HCT116 (cell line): ENCODE measurements at regions not wholly inside any gene's neighbourhood (a gene's known extent, or its start where the extent isn't known, plus 50 kb on each side); places are given as distances from the start of the nearest gene placed in this dataset.

ENCODE experiments used
- ATAC-seq: fragments of 200-7000 bp; cut with Tn5 transposase; 2 replicates; pipeline ENCODE4 v1.9.1; 2020; ENCODE audit warnings: mild to moderate bottlenecking, moderate library complexity
- BruUV-seq: library from RNA; stranded (reverse); fragments of 400-500 nt; replicated peaks from 2 replicates; lab custom pipeline; 2021; lab: Mats Ljungman, UMichigan
- CTCF ChIA-PET: fragments of 300-600 bp; sonication (Branson Sonifier 250); formaldehyde crosslinking; loops from one replicate; lab custom pipeline; 2021; ENCODE audit warnings: antibody characterized with exemption; lab: Charles Lee
- POLR2A ChIA-PET: fragments of 300-600, 350-600 bp; sonication (Branson Sonifier 250); formaldehyde crosslinking; loops from one replicate; lab custom pipeline; 2021; ENCODE audit warnings: antibody characterized with exemption; lab: Charles Lee
- RAD21 ChIA-PET, 2 experiments: fragments of 300-600 bp; sonication (Branson Sonifier 250); formaldehyde crosslinking; loops; one replicate each; lab custom pipeline; 2023; ENCODE audit warnings: low total read pairs in 2 of 2; ENCODE audit not compliant: uncharacterized antibody in 2 of 2, unreplicated experiment in 2 of 2, low non-redundant PET in 1 of 2; lab: Charles Lee
- DNase-seq: peaks from one replicate; pipeline ENCODE4 v3.0.0-alpha.2; 2010; ENCODE audit warnings: low read depth, low spot score
- H2AFZ ChIP-seq: fragments of 200-600 bp; shearing (Covaris generic), sonication (generic); 2 replicates; pipeline ENCODE4 v1.6.1; 2017; ENCODE audit warnings: low read depth, mixed run types, mixed read lengths, antibody characterized with exemption, low read length; ENCODE audit not compliant: poor library complexity, severe bottlenecking
- H3K27ac ChIP-seq: 2 replicates; pipeline ENCODE4 v1.5.1; 2012; ENCODE audit warnings: low read depth, low read length
- H3K27me3 ChIP-seq: fragments of 200-600 bp; sonication (generic); 2 replicates; pipeline ENCODE4 v1.6.1; 2016; ENCODE audit warnings: mixed run types, low read length, mixed read lengths; ENCODE audit not compliant: insufficient read depth
- H3K36me3 ChIP-seq, 2 experiments: fragments of 200-500 bp in 1 of 2; fragments of 200-600 bp in 1 of 2; sonication (Bioruptor generic) in 1 of 2; sonication (generic) in 1 of 2; 2 replicates each; pipeline versions ENCODE4 v1.5.1 to v1.6.1; 2014 to 2016; ENCODE audit warnings: low read length in 2 of 2, inconsistent platforms in 1 of 2, mixed read lengths in 1 of 2, mixed run types in 1 of 2; ENCODE audit not compliant: insufficient read depth in 2 of 2, control insufficient read depth in 1 of 2
- H3K4me1 ChIP-seq, 2 experiments: fragments of 200-600 bp in 1 of 2; sonication (generic) in 1 of 2; 2 replicates each; pipeline versions ENCODE4 v1.5.1 to v1.6.1; 2012 to 2017; ENCODE audit warnings: low read length in 2 of 2, inconsistent platforms in 1 of 2, mild to moderate bottlenecking in 1 of 2, mixed read lengths in 1 of 2, mixed run types in 1 of 2, moderate library complexity in 1 of 2; ENCODE audit not compliant: insufficient read depth in 2 of 2, control insufficient read depth in 1 of 2
- H3K4me2 ChIP-seq: fragments of 200-600 bp; sonication (generic); 2 replicates; pipeline ENCODE4 v1.6.1; 2017; ENCODE audit warnings: mixed run types, low read length, mixed read lengths
- H3K4me3 ChIP-seq, 2 experiments: fragments of 200-600 bp in 1 of 2; sonication (generic) in 1 of 2; replicated peaks in 1 of 2; 2 replicates each; pipeline ENCODE4 v1.5.1; 2011 to 2016; ENCODE audit warnings: low read length in 2 of 2, control low read depth in 1 of 2, low read depth in 1 of 2, mild to moderate bottlenecking in 1 of 2, mixed read lengths in 1 of 2, mixed run types in 1 of 2
- H3K79me2 ChIP-seq: fragments of 200-600 bp; sonication (generic); 2 replicates; pipeline ENCODE4 v1.6.1; 2017; ENCODE audit warnings: mild to moderate bottlenecking, mixed run types, low read length, moderate library complexity, mixed read lengths; ENCODE audit not compliant: insufficient read depth
- H3K9ac ChIP-seq: fragments of 200-600 bp; sonication (generic); 2 replicates; pipeline ENCODE4 v1.6.1; 2016; ENCODE audit warnings: low read length, mixed read lengths
- H3K9me2 ChIP-seq: fragments of 200-600 bp; sonication (generic), shearing (Covaris generic); 2 replicates; pipeline ENCODE4 v1.6.1; 2017; ENCODE audit warnings: mixed run types, mild to moderate bottlenecking, moderate library complexity; ENCODE audit not compliant: insufficient read depth
- H3K9me3 ChIP-seq, 2 experiments: fragments of 200-500 bp in 1 of 2; fragments of 200-600 bp in 1 of 2; sonication (Bioruptor generic) in 1 of 2; sonication (generic) in 1 of 2; 2 replicates each; pipeline ENCODE4 v1.6.1; 2014 to 2017; ENCODE audit warnings: low read length in 2 of 2, mixed read lengths in 2 of 2, inconsistent platforms in 1 of 2, low read depth in 1 of 2, mild to moderate bottlenecking in 1 of 2, mixed run types in 1 of 2, moderate library complexity in 1 of 2; ENCODE audit not compliant: control insufficient read depth in 1 of 2, insufficient read depth in 1 of 2
- H4K20me1 ChIP-seq: fragments of 200-600 bp; sonication (generic), shearing (Covaris generic); 2 replicates; pipeline ENCODE4 v1.6.1; 2017; ENCODE audit warnings: mixed run types, mild to moderate bottlenecking, moderate library complexity; ENCODE audit not compliant: insufficient read depth
- CTCF ChIP-seq, 3 experiments: fragments of 200-600 bp in 1 of 3; sonication (generic) in 1 of 3; IDR thresholded peaks in 2 of 3; conservative IDR thresholded peaks in 1 of 3; 2 replicates each; pipeline ENCODE4 v1.5.1; 2012 to 2017; ENCODE audit warnings: low read depth in 2 of 3, low read length in 2 of 3, antibody characterized with exemption in 1 of 3, borderline replicate concordance in 1 of 3, control low read depth in 1 of 3, mild to moderate bottlenecking in 1 of 3, mixed read lengths in 1 of 3, mixed run types in 1 of 3, moderate library complexity in 1 of 3; ENCODE audit not compliant: insufficient read depth in 1 of 3
- EZH2 ChIP-seq: fragments of 200-600 bp; sonication (generic); IDR thresholded peaks from 2 replicates; pipeline ENCODE4 v1.6.1; 2017; ENCODE audit warnings: antibody characterized with exemption, mixed run types
- FOSL1 ChIP-seq: IDR thresholded peaks from 2 replicates; pipeline ENCODE4 v1.6.1; 2012; ENCODE audit warnings: low read depth
- MAX ChIP-seq: IDR thresholded peaks from 2 replicates; pipeline ENCODE4 v1.6.1; 2012
- RAD21 ChIP-seq: IDR thresholded peaks from 2 replicates; pipeline ENCODE4 v1.6.1; 2012; ENCODE audit warnings: low read depth, mild to moderate bottlenecking
- REST ChIP-seq: IDR thresholded peaks from 2 replicates; pipeline ENCODE4 v1.6.1; 2012; ENCODE audit warnings: low read depth
- SIN3A ChIP-seq: IDR thresholded peaks from 2 replicates; pipeline ENCODE4 v1.6.1; 2012; ENCODE audit warnings: low read depth
- SP1 ChIP-seq: IDR thresholded peaks from 2 replicates; pipeline ENCODE4 v1.6.1; 2012; ENCODE audit warnings: low read depth
- TCF7L2 ChIP-seq: IDR thresholded peaks from 2 replicates; pipeline ENCODE4 v1.7.0; 2011; ENCODE audit warnings: borderline replicate concordance, inconsistent platforms; ENCODE audit not compliant: insufficient read depth, insufficient read length; ENCODE audit errors: extremely low read depth
- YY1 ChIP-seq: IDR thresholded peaks from 2 replicates; pipeline ENCODE4 v1.6.1; 2011; ENCODE audit warnings: low read length, low read depth, moderate library complexity, mild to moderate bottlenecking; ENCODE audit not compliant: insufficient replicate concordance; ENCODE audit errors: extremely low read depth
- intact Hi-C: fragments of 100-400 bp; cut with micrococcal nuclease; formaldehyde crosslinking; loops from 2 replicates; pipeline ENCODE4 v1.10.0; 2022

GRCh38 chrX:104432321-104432720 is 133.7 kb upstream of the IL1RAPL2 start:
- no peaks in the 10 kb centered on the region for H3K36me3 ChIP-seq
- ChIA-PET RAD21 (no interaction called here), CTCF (no interaction called here), POLR2A (no interaction called here)
- ATAC-seq = no peak
- BruUV-seq = no TSS peak
- no peak for DNase-seq
- H3K27me3 ChIP-seq = peaks cover 3% of the 10 kb centered on the region; the same call in 1 of the 2 replicates
- H3K9me2 ChIP-seq = no peaks in the 10 kb centered on the region
- H3K4me1 ChIP-seq = no peaks in the 10 kb centered on the region
- H3K4me2 ChIP-seq = no peak overlapping the region
- no peak overlapping the region for H3K27ac ChIP-seq
- no peak overlapping the region for H3K9ac ChIP-seq
- H4K20me1 ChIP-seq = no peaks in the 10 kb centered on the region
- H3K4me3 ChIP-seq = no peak overlapping the region
- no peaks in the 10 kb centered on the region for H3K9me3 ChIP-seq
- no peak for TF ChIP-seq FOSL1
- TF ChIP-seq CTCF (IDR thresholded peaks at IDR 0.05 in 2 of 3, conservative IDR thresholded peaks at IDR 0.05 in 1 of 3; ENCODE audit: borderline replicate concordance in 1 of 3, insufficient read depth in 1 of 3, low read depth in 2 of 3, low read length in 2 of 3) = no peak
- no peak for TF ChIP-seq SP1
- no peak for TF ChIP-seq TCF7L2
- no peak for TF ChIP-seq REST
- TF ChIP-seq EZH2 = no peak
- no peak for TF ChIP-seq MAX
- TF ChIP-seq RAD21 = no peak
- TF ChIP-seq YY1 = no peak
- TF ChIP-seq SIN3A = no peak
- TF ChIP-seq, all 23 proteins: peak for 0
- intact Hi-C loops = no loop called here
- Histone ChIP-seq H3K79me2 (no peaks in the 10 kb centered on the region), H2AFZ (no peak overlapping the region)
